GM20000 (cell line): ENCODE measurements at regions not wholly inside any gene's neighbourhood (a gene's known extent, or its start where the extent isn't known, plus 50 kb on each side); places are given as distances from the start of the nearest gene placed in this dataset.

Source experiments
- DNase-seq: peaks from one replicate; pipeline ENCODE4 v3.0.0; 2012; ENCODE audit warnings: low spot score
- TF ChIP-seq, protein P1 (sequence below): IDR thresholded peaks from 2 replicates; pipeline ENCODE4 v1.5.1; 2012; ENCODE audit warnings: mild to moderate bottlenecking, control low read depth; ENCODE audit errors: extremely low read depth, missing control alignments

GRCh38 chrX:122566401-122566800 lies 617.7 kb upstream of the GRIA3 start:
- TF ChIP-seq, protein P1, sequence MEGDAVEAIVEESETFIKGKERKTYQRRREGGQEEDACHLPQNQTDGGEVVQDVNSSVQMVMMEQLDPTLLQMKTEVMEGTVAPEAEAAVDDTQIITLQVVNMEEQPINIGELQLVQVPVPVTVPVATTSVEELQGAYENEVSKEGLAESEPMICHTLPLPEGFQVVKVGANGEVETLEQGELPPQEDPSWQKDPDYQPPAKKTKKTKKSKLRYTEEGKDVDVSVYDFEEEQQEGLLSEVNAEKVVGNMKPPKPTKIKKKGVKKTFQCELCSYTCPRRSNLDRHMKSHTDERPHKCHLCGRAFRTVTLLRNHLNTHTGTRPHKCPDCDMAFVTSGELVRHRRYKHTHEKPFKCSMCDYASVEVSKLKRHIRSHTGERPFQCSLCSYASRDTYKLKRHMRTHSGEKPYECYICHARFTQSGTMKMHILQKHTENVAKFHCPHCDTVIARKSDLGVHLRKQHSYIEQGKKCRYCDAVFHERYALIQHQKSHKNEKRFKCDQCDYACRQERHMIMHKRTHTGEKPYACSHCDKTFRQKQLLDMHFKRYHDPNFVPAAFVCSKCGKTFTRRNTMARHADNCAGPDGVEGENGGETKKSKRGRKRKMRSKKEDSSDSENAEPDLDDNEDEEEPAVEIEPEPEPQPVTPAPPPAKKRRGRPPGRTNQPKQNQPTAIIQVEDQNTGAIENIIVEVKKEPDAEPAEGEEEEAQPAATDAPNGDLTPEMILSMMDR, result no peak
- DNase-seq, result no peak

GRCh38 chrX:122567911-122568310 lies 616.2 kb upstream of the GRIA3 start:
- TF ChIP-seq, protein P1, result no peak
- DNase-seq, result no peak

DNA sequence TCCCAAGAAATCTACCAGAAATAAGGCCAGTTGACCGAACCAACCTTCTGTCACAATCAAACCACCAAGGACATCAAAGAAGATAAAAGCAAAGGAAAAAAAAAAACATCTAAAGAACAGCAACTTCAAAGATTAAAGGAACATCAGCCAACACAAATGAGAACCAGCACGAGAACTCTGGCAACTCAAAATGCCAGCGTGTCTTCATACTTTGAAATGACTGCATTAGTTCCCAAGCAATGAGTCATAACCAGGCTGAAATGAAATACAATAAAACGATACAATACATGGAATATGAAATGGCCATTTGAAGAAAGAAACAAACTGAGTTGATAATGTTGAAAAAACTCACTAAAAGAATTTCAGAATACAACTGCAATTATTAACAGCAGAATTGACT lies 611.6 kb upstream of the GRIA3 start:
- no peak for DNase-seq
- TF ChIP-seq, protein P1, result no peak

GRCh38 chrX:122579036-122579435 lies 605.0 kb upstream of the GRIA3 start:
- no peak for DNase-seq
- TF ChIP-seq, protein P1, result no peak

- DNase-seq, result no peak
- TF ChIP-seq, protein P1, result no peak
These were observed 604.6 kb upstream of the GRIA3 start for GRCh38 chrX:122579526-122579925.

DNA sequence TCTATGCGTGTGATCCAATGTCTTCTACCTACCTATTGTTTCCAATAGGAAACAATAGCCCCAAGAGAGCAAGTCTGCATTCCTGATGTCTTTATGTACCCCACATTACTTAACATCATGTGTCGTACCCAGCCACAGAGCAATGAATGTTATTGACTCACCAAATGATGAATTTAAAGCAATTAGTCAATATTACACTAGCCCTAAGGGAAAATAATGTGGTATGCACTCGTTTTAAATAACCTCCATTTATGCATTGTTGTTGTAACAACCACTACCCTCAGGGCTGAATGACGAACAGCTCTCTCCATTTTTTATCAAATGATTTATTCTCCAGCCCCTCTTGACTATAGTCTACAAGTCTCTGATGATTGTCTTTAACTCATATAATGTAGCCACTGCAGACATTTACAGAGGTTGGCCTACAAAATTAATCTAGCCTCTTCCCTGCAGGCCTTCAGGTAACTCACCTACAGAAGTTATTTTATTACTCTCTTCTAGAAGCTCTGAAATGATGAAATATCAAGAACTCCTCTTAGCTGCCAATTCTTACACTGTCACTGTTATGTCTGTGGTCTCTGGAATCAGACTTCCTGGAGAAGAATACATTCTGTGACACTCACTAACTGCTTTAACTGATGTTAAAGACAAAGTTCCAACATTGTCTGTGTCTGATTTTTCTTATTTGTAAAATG lies 601.7 kb upstream of the GRIA3 start:
- TF ChIP-seq, protein P1, result no peak
- DNase-seq, result no peak

DNA sequence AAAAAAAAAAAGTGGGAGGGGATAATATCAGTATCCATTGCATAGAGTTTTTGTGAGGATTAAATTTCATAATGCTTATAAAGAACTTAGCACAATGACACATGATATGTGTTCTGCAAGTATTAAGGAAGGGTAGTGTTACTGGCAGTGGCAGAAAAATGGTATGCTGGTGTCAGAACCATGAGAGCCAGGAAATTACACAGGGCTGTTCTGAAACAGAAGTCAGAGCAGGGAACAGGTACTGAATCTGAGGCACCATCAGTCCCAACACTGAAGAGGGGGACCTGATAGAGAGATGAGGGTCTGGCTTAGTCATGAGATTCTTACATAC lies 601.1 kb upstream of the GRIA3 start:
- TF ChIP-seq, protein P1, result no peak
- no peak for DNase-seq
